GM19240 (cell line): ENCODE measurements at regions not wholly inside any gene's neighbourhood (a gene's known extent, or its start where the extent isn't known, plus 50 kb on each side); places are given as distances from the start of the nearest gene placed in this dataset.

ENCODE experiments used
- DNase-seq: peaks from one replicate; pipeline ENCODE4 v3.0.0; 2011; ENCODE audit warnings: low spot score; ENCODE audit not compliant: insufficient read length

- no peak for DNase-seq
These were observed 478.5 kb downstream of the KIF20B start for GRCh38 chr10:90179696-90180407.

GRCh38 chr10:90180886-90181691 lies 479.7 kb downstream of the KIF20B start:
- DNase-seq = no peak

- no peak for DNase-seq
These were observed 491.4 kb downstream of the KIF20B start for GRCh38 chr10:90192825-90193224.

GRCh38 chr10:90193240-90193985 lies 492.0 kb downstream of the KIF20B start:
- DNase-seq = no peak

- DNase-seq = no peak
These were observed 494.0 kb downstream of the KIF20B start for GRCh38 chr10:90195288-90195840.

- DNase-seq = no peak
These were observed 496.4 kb downstream of the KIF20B start for GRCh38 chr10:90197766-90198165.

GRCh38 chr10:90199093-90199492 lies 497.7 kb downstream of the KIF20B start:
- DNase-seq = no peak

GRCh38 chr10:90199513-90199912 lies 498.1 kb downstream of the KIF20B start:
- DNase-seq = no peak

GRCh38 chr10:90204131-90204955 lies 503.0 kb downstream of the KIF20B start:
- DNase-seq = no peak

GRCh38 chr10:90204956-90205314 lies 503.5 kb downstream of the KIF20B start:
- DNase-seq = no peak

- no peak for DNase-seq
These were observed 503.9 kb downstream of the KIF20B start for GRCh38 chr10:90205340-90205739.

GRCh38 chr10:90213346-90213745 lies 512.0 kb downstream of the KIF20B start:
- no peak for DNase-seq

GRCh38 chr10:90218846-90219245 lies 517.5 kb downstream of the KIF20B start:
- DNase-seq = no peak

- DNase-seq = no peak
These were observed 521.0 kb downstream of the KIF20B start for GRCh38 chr10:90222372-90222771.

GRCh38 chr10:90222939-90223338 lies 521.5 kb downstream of the KIF20B start:
- no peak for DNase-seq

GRCh38 chr10:90224791-90225566 lies 523.6 kb downstream of the KIF20B start:
- DNase-seq = no peak

GRCh38 chr10:90226517-90226916 lies 525.1 kb downstream of the KIF20B start:
- no peak for DNase-seq

- DNase-seq = no peak
These were observed 525.8 kb downstream of the KIF20B start for GRCh38 chr10:90227217-90227656.

- no peak for DNase-seq
These were observed 526.4 kb downstream of the KIF20B start for GRCh38 chr10:90227786-90228185.

- no peak for DNase-seq
These were observed 528.1 kb downstream of the KIF20B start for GRCh38 chr10:90229486-90229885.
